ENCODE measurements at regions not wholly inside any gene's neighbourhood (a gene's known extent, or its start where the extent isn't known, plus 50 kb on each side); places are given as distances from the start of the nearest gene placed in this dataset.

DNA sequence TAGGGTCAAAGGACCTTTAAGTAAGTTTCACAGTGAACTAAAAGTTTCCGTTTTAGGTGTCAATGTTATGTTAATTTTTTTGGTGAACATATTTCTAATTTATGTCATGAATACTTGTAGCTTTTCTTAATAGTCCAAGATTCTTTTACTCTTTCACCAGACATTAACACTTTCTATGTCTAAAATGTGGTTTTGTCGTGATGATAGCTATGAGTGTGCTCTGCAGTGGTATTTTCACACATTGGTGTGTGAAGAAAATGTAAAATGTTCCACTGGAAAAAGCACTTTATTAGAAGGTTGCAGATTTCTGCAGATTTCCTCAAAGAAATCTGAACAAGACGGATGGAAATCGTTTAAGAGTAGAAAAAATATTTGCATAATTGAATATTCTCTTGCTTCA is 561.0 kb upstream of the ANKRD30A start:
- H3K9me2 ChIP-seq (ENCODE audit: insufficient read depth) = no peaks in the 10 kb centered on the region
- intact Hi-C loops (cut with micrococcal nuclease) = no loop called here
- no peak overlapping the region for H3K9ac ChIP-seq (ENCODE audit: low read length)
- H3K27me3 ChIP-seq (ENCODE audit: insufficient read depth, low read length) = no peaks in the 10 kb centered on the region
- H3K4me1 ChIP-seq (ENCODE audit: control insufficient read depth in 1 of 2, insufficient read depth in 2 of 2, low read length in 2 of 2) = no peaks in the 10 kb centered on the region
- no peak overlapping the region for H3K4me2 ChIP-seq (ENCODE audit: low read length)
- RAD21 ChIA-PET (ENCODE audit: low non-redundant PET in 1 of 2, low total read pairs in 2 of 2, uncharacterized antibody in 2 of 2, unreplicated experiment in 2 of 2) = no interaction called here
- H3K27ac ChIP-seq (ENCODE audit: low read depth, low read length) = no peak overlapping the region
- CTCF ChIA-PET = no interaction called here
- POLR2A ChIA-PET = no interaction called here
- H3K4me3 ChIP-seq (replicated peaks in 1 of 2; ENCODE audit: low read depth in 1 of 2, low read length in 2 of 2) = no peak overlapping the region
- H4K20me1 ChIP-seq (ENCODE audit: insufficient read depth) = no peaks in the 10 kb centered on the region
- no peaks in the 10 kb centered on the region for H3K79me2 ChIP-seq (ENCODE audit: insufficient read depth, low read length)
- TF ChIP-seq SP1 (IDR thresholded peaks at IDR 0.05; ENCODE audit: low read depth) = no peak
- TF ChIP-seq, protein P1, sequence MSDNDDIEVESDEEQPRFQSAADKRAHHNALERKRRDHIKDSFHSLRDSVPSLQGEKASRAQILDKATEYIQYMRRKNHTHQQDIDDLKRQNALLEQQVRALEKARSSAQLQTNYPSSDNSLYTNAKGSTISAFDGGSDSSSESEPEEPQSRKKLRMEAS (IDR thresholded peaks at IDR 0.05) = no peak
- no peak for TF ChIP-seq TCF7L2 (IDR thresholded peaks at IDR 0.05; ENCODE audit: borderline replicate concordance, extremely low read depth, insufficient read depth, insufficient read length)
- no peak for TF ChIP-seq SRF (IDR thresholded peaks at IDR 0.05; ENCODE audit: low read depth)
- TF ChIP-seq ELF1 (IDR thresholded peaks at IDR 0.05; ENCODE audit: borderline replicate concordance, low read depth) = no peak
- TF ChIP-seq SIN3A (IDR thresholded peaks at IDR 0.05; ENCODE audit: low read depth) = no peak
- H3K36me3 ChIP-seq (ENCODE audit: control insufficient read depth in 1 of 2, insufficient read depth in 2 of 2, low read length in 2 of 2) = no peaks in the 10 kb centered on the region
- ATAC-seq (no peak), DNase-seq (ENCODE audit: low read depth, low spot score) (no peak)
- no peak overlapping the region for H2AFZ ChIP-seq (ENCODE audit: low read depth, low read length, poor library complexity, severe bottlenecking)
- peaks cover 0 to 7% of the 10 kb centered on the region in 2 experiments; a peak in 2 of 4 replicates for H3K9me3 ChIP-seq (ENCODE audit: control insufficient read depth in 1 of 2, insufficient read depth in 1 of 2, low read depth in 1 of 2, low read length in 2 of 2)
- BruUV-seq (replicated peaks) = no TSS peak

GRCh38 chr10:36559412-36560400 is 565.7 kb upstream of the ANKRD30A start:
- Histone ChIP-seq H3K36me3 (ENCODE audit: control insufficient read depth in 1 of 2, insufficient read depth in 2 of 2, low read length in 2 of 2) (no peaks in the 10 kb centered on the region), H3K9me3 (ENCODE audit: control insufficient read depth in 1 of 2, insufficient read depth in 1 of 2, low read depth in 1 of 2, low read length in 2 of 2) (peaks cover 7 to 16% of the 10 kb centered on the region in 2 experiments; a peak in 3 of 4 replicates), H3K9ac (ENCODE audit: low read length) (no peak overlapping the region), H3K27ac (ENCODE audit: low read depth, low read length) (no peak overlapping the region), H3K4me1 (ENCODE audit: control insufficient read depth in 1 of 2, insufficient read depth in 2 of 2, low read length in 2 of 2) (no peaks in the 10 kb centered on the region), H3K27me3 (ENCODE audit: insufficient read depth, low read length) (no peaks in the 10 kb centered on the region), H3K9me2 (ENCODE audit: insufficient read depth) (no peaks in the 10 kb centered on the region), H2AFZ (ENCODE audit: low read depth, low read length, poor library complexity, severe bottlenecking) (no peak overlapping the region), H3K4me3 (replicated peaks in 1 of 2; ENCODE audit: low read depth in 1 of 2, low read length in 2 of 2) (no peak overlapping the region), H3K4me2 (ENCODE audit: low read length) (no peak overlapping the region), H3K79me2 (ENCODE audit: insufficient read depth, low read length) (no peaks in the 10 kb centered on the region), H4K20me1 (ENCODE audit: insufficient read depth) (no peaks in the 10 kb centered on the region)
- ChIA-PET RAD21 (ENCODE audit: low non-redundant PET in 1 of 2, low total read pairs in 2 of 2, uncharacterized antibody in 2 of 2, unreplicated experiment in 2 of 2) (no interaction called here), POLR2A (no interaction called here), CTCF (no interaction called here)
- BruUV-seq (replicated peaks) = no TSS peak
- DNase-seq (ENCODE audit: low read depth, low spot score) (no peak), ATAC-seq (no peak)
- intact Hi-C loops (cut with micrococcal nuclease) = no loop called here
- TF ChIP-seq JUND (IDR thresholded peaks at IDR 0.05) = no peak
- no peak for TF ChIP-seq FOSL1 (IDR thresholded peaks at IDR 0.05; ENCODE audit: low read depth)
- no peak for TF ChIP-seq POLR2AphosphoS5 (IDR thresholded peaks at IDR 0.05; ENCODE audit: low read depth, low read length)
- TF ChIP-seq ELF1 (IDR thresholded peaks at IDR 0.05; ENCODE audit: borderline replicate concordance, low read depth) = no peak
- TF ChIP-seq, protein P2, sequence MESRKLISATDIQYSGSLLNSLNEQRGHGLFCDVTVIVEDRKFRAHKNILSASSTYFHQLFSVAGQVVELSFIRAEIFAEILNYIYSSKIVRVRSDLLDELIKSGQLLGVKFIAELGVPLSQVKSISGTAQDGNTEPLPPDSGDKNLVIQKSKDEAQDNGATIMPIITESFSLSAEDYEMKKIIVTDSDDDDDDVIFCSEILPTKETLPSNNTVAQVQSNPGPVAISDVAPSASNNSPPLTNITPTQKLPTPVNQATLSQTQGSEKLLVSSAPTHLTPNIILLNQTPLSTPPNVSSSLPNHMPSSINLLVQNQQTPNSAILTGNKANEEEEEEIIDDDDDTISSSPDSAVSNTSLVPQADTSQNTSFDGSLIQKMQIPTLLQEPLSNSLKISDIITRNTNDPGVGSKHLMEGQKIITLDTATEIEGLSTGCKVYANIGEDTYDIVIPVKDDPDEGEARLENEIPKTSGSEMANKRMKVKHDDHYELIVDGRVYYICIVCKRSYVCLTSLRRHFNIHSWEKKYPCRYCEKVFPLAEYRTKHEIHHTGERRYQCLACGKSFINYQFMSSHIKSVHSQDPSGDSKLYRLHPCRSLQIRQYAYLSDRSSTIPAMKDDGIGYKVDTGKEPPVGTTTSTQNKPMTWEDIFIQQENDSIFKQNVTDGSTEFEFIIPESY (IDR thresholded peaks at IDR 0.05; ENCODE audit: extremely low read depth, insufficient replicate concordance, low read length) = no peak
